Dermis microvascular lymphatic vessel endothelial cell (primary cell): ENCODE measurements at regions not wholly inside any gene's neighbourhood (a gene's known extent, or its start where the extent isn't known, plus 50 kb on each side); places are given as distances from the start of the nearest gene placed in this dataset.

Source experiments
- DNase-seq, 2 donors: peaks; one replicate each; pipeline versions ENCODE4 v3.0.0 to v3.0.0-alpha.2; 2010; ENCODE audit warnings: low read depth in 2 of 2

GRCh38 chr9:89878687-89879086 is 273.9 kb downstream of the GADD45G start:
- no peak for DNase-seq

DNA sequence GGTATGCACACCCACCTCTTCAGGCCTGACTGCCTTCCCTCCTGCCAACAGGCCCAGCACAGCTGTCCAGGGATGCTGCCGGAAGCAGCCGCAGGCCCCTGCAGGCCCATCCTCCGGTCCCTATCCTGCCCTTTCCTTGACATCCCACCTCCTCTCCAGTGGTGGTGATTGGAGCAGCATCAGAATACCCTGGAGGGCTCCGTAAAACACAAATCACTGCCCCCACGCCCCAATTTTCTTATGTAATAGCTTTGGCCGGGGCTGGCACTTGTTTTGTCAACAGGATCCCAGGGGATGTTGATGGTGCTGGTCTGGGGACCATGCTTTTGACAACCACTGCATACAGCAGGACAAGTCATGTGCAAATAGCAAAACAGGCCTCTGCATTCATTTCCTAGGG is 274.5 kb downstream of the GADD45G start:
- no peak for DNase-seq

DNA sequence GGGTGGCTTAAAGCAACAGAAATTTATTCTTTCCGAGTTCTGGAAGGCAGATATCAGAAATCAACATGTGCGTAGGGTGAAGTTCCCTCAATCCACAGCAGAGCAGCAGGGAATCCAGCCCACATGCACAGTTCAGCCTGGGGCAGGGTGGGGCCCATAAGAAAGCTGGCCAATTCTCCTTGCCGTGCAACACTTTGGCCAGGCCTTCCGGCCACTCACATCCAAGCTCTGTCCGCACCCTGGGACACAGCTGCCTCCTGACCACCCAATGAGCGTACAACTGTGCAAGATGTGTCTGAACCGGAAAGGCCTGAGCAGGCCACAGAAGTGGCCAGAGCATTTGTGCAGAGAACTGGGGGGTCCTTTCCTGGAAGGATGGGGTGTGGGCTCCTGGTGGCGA is 274.9 kb downstream of the GADD45G start:
- no peak for DNase-seq

GRCh38 chr9:89880161-89880560 is 275.3 kb downstream of the GADD45G start:
- DNase-seq, result no peak

GRCh38 chr9:89880721-89881120 is 275.9 kb downstream of the GADD45G start:
- DNase-seq, result no peak

GRCh38 chr9:89881431-89881830 is 276.6 kb downstream of the GADD45G start:
- DNase-seq, result no peak

DNA sequence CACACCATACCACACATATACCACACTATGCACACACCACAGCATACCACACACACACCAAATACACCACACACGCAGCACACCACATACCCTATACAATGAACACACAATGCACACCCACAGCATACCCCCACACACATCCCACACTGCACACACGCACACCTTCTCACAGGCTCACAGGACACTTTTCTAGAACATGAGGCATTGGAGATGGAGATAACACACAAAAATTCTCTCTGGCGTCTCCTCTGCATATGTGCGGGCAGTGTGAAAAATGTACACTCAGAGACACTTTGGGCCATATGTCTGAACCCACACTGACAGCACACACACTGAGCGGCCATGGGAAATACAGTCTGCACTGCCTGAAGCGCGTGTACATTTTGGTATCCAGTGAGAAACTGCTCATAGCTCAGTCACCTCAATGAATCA is 278.1 kb downstream of the GADD45G start:
- no peak for DNase-seq

GRCh38 chr9:89883401-89884341 is 278.9 kb downstream of the GADD45G start:
- no peak for DNase-seq

GRCh38 chr9:89884356-89885083 is 279.7 kb downstream of the GADD45G start:
- no peak for DNase-seq

DNA sequence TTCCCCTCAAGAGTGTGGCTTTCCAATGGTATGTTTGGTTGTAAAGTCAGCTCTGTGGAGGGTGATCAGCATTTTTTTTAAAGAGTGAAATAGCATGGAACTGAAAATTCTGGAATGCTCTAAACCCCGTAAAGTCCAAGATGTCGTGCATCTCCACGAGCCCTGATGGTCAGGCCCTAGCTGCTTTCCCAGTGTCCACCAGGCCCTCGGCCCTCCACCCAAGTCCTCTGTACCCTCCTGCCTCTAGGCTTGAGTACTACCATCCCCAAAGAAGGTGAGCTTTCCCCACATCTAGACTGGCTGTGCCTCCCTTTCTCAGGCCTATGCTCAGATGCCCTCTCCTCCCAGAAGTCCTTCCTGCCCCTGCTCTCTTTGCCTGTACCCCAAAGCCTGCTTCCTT is 280.3 kb downstream of the GADD45G start:
- no peak for DNase-seq

- no peak for DNase-seq
Observed at GRCh38 chr9:89886281-89886700, 281.5 kb downstream of the GADD45G start.

GRCh38 chr9:89887286-89887685 is 282.5 kb downstream of the GADD45G start:
- no peak for DNase-seq

DNA sequence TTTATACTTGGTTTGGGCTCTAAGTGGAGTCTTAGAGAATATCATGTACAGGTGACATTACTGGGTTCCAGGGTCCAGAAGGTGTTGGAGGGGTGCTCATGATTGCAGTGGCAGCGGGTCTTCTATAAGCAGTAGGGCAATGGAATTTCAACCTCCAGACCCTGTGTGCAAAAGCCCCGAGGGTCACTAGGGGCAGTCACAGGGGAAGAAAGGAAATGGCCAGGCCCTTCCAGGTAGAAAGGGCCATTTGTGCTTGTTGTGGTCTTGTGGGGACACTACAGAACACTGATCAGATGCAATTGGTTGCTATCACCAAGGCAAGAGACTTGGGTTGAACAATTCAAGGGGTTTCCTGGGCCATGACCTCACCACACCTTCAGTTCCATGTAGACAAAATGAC is 283.4 kb downstream of the GADD45G start:
- no peak for DNase-seq

DNA sequence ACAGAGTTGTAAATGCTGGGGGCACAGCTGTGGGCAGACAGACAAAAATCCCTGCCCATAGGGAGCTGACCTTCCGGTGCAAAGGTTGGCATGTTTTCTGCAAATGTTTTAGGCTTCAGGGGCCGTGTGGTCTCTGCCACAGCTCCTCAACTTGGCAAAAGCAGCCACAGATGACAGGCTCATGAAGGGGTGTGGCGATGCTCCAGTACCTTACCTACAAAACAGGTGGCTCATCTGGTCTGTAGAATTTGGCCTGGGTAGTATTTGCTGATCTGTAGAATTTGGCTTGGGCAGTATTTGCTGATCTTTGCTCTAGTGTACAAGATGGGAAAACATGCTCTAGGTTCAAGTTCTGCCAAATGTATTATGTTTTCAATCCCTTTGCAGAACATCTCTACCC is 283.9 kb downstream of the GADD45G start:
- DNase-seq, result no peak

- DNase-seq, result no peak
Observed at GRCh38 chr9:89889865-89890264, 285.1 kb downstream of the GADD45G start.

GRCh38 chr9:89890326-89890980 is 285.6 kb downstream of the GADD45G start:
- DNase-seq, result no peak

DNA sequence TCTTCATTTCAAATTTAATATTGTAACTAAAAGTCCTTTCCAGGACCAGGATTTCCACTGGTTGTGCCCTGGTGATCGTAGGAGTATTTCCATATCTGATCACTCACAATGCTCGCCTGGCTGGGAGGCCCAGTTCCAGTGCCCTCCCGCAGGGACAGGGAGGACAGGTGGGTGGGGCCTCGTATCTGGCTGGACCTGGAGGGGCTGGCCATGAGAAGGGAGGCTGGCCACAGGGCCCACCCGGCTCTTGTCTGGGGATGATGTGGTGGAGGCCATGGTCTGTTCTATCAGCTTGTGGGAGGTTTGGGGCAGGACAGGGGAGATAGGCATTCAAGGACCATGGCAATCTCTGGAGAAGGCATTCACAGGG is 286.4 kb downstream of the GADD45G start:
- no peak for DNase-seq

- no peak for DNase-seq
Observed at GRCh38 chr9:89891591-89892304, 286.9 kb downstream of the GADD45G start.

- DNase-seq, result no peak
Observed at GRCh38 chr9:89892920-89893319, 288.1 kb downstream of the GADD45G start.

DNA sequence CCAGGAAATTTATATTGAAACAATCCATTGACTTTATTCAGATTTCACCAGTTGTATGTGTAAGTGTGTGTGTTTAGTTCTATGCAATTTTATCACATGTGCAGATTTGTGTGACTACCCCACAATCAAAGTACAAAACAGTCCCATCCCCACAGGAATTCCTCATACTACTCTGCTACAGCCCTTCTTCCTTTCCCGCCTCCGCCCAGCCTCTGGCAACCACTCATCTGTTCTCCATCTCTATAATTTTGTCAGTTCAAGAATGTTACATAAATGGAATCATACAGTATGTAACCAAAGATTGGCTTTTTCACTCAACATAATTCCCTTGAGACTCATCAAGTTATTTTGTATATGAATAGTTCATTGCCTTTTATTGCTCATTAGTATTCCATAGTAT is 289.1 kb downstream of the GADD45G start:
- DNase-seq, result no peak

GRCh38 chr9:89896806-89897340 is 292.1 kb downstream of the GADD45G start:
- no peak for DNase-seq
